Fibroblast of lung (primary cell): ENCODE measurements at regions not wholly inside any gene's neighbourhood (a gene's known extent, or its start where the extent isn't known, plus 50 kb on each side); places are given as distances from the start of the nearest gene placed in this dataset.

Source experiments
- DNase-seq, 2 donors: peaks; one replicate each; pipeline versions ENCODE4 v3.0.0 to v3.0.0-alpha.2; 2010; ENCODE audit warnings: low read depth in 2 of 2
- H2AFZ ChIP-seq: 2 replicates; pipeline ENCODE4 v1.5.1; 2012; ENCODE audit warnings: low read length, control low read depth, inconsistent platforms
- H3K27ac ChIP-seq: 2 replicates; pipeline ENCODE4 v1.5.1; 2011; ENCODE audit warnings: low read length, control low read depth; ENCODE audit not compliant: insufficient read depth
- H3K27me3 ChIP-seq: 2 replicates; pipeline ENCODE4 v1.5.1; 2011; ENCODE audit warnings: mild to moderate bottlenecking, low read length; ENCODE audit not compliant: control insufficient read depth, insufficient read depth
- H3K36me3 ChIP-seq: 2 replicates; pipeline ENCODE4 v1.5.1; 2011; ENCODE audit warnings: low read length; ENCODE audit not compliant: control insufficient read depth, insufficient read depth
- H3K4me1 ChIP-seq: 2 replicates; pipeline ENCODE4 v1.5.1; 2011; ENCODE audit warnings: low read length; ENCODE audit not compliant: control insufficient read depth, insufficient read depth; ENCODE audit errors: extremely low read depth
- H3K4me2 ChIP-seq: 2 replicates; pipeline ENCODE4 v1.5.1; 2011; ENCODE audit warnings: low read length, control low read depth; ENCODE audit not compliant: insufficient read depth; ENCODE audit errors: extremely low read depth
- H3K4me3 ChIP-seq, 4 experiments: fragments of 200-600 bp in 1 of 4; sonication (generic) in 1 of 4; replicated peaks in 1 of 4; 2 replicates each; pipeline ENCODE4 v1.5.1; 2011 to 2016; ENCODE audit warnings: low read length in 4 of 4, low read depth in 3 of 4, mild to moderate bottlenecking in 3 of 4, control low read depth in 2 of 4, inconsistent platforms in 1 of 4, mixed read lengths in 1 of 4; ENCODE audit not compliant: insufficient read depth in 1 of 4; ENCODE audit errors: control extremely low read depth in 1 of 4
- H3K79me2 ChIP-seq: 2 replicates; pipeline ENCODE4 v1.5.1; 2012; ENCODE audit warnings: mild to moderate bottlenecking, low read length, inconsistent platforms; ENCODE audit not compliant: control insufficient read depth, insufficient read depth
- H3K9ac ChIP-seq: 2 replicates; pipeline ENCODE4 v1.5.1; 2011; ENCODE audit warnings: mild to moderate bottlenecking, low read length, control low read depth; ENCODE audit not compliant: insufficient read depth
- H3K9me3 ChIP-seq: 2 replicates; pipeline ENCODE4 v1.5.1; 2012; ENCODE audit warnings: low read depth, low read length; ENCODE audit not compliant: control insufficient read depth, insufficient read depth
- H4K20me1 ChIP-seq: 2 replicates; pipeline ENCODE4 v1.5.1; 2011; ENCODE audit warnings: low read length; ENCODE audit not compliant: control insufficient read depth, insufficient read depth; ENCODE audit errors: extremely low read depth
- EZH2 ChIP-seq: IDR thresholded peaks from 2 replicates; pipeline ENCODE4 v1.5.1; 2012; ENCODE audit warnings: low read length, control low read depth, mild to moderate bottlenecking; ENCODE audit errors: missing control alignments
- TF ChIP-seq, protein P1 (sequence below), 2 donors: IDR thresholded peaks in 1 of 2; conservative IDR thresholded peaks in 1 of 2; 1 replicate in 1 of 2; 2 replicates in 1 of 2; pipeline ENCODE4 v1.5.1; 2011 to 2012; ENCODE audit warnings: low read length in 2 of 2, control low read depth in 1 of 2, inconsistent platforms in 1 of 2, low read depth in 1 of 2, mild to moderate bottlenecking in 1 of 2

DNA sequence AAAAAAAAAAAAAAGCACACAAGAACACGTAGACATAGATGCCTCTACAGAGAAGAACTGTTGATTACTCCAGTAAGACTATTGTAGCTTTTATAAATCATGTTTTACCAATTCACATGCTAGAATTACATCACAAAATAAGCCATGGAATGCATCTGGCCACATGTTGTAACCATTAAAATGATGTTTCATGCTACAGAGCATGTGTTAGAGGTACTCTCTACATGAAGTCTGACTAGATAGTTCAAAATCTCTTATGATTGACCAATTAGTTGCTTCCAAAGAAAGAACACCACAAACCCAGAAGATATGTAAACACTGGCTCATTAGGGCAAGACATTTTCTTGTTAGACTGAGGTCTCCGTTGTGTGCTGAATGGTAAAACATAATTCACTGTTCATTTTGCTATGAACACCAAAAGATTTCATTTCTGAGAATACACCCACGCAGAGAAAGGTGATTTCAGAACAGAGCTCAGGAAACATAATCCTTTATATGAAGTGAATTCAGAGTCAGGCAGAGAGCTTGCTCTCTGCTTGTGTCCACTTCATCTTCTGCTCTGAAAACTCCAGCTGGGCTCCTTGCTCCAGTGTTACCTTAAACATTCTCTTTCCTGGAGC, 411.4 kb upstream of the SOX9 start:
- H3K27me3 ChIP-seq, result no peaks in the 10 kb centered on the region
- TF ChIP-seq, protein P1, sequence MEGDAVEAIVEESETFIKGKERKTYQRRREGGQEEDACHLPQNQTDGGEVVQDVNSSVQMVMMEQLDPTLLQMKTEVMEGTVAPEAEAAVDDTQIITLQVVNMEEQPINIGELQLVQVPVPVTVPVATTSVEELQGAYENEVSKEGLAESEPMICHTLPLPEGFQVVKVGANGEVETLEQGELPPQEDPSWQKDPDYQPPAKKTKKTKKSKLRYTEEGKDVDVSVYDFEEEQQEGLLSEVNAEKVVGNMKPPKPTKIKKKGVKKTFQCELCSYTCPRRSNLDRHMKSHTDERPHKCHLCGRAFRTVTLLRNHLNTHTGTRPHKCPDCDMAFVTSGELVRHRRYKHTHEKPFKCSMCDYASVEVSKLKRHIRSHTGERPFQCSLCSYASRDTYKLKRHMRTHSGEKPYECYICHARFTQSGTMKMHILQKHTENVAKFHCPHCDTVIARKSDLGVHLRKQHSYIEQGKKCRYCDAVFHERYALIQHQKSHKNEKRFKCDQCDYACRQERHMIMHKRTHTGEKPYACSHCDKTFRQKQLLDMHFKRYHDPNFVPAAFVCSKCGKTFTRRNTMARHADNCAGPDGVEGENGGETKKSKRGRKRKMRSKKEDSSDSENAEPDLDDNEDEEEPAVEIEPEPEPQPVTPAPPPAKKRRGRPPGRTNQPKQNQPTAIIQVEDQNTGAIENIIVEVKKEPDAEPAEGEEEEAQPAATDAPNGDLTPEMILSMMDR (conservative IDR thresholded peaks at IDR 0.05 in 1 of 2, IDR thresholded peaks at IDR 0.05 in 1 of 2; ENCODE audit: low read depth in 1 of 2, low read length in 2 of 2), result no peak
- TF ChIP-seq EZH2, result no peak
- no peaks in the 10 kb centered on the region for H3K36me3 ChIP-seq
- no peaks in the 10 kb centered on the region for H4K20me1 ChIP-seq
- no peak overlapping the region for H3K27ac ChIP-seq
- no peak overlapping the region for H3K4me3 ChIP-seq
- peak; percentile 8 to 13 for DNase-seq
- no peak overlapping the region for H2AFZ ChIP-seq
- no peaks in the 10 kb centered on the region for H3K79me2 ChIP-seq
- no peaks in the 10 kb centered on the region for H3K4me1 ChIP-seq
- no peak overlapping the region for H3K4me2 ChIP-seq
- H3K9ac ChIP-seq, result no peak overlapping the region
- no peaks in the 10 kb centered on the region for H3K9me3 ChIP-seq

DNA sequence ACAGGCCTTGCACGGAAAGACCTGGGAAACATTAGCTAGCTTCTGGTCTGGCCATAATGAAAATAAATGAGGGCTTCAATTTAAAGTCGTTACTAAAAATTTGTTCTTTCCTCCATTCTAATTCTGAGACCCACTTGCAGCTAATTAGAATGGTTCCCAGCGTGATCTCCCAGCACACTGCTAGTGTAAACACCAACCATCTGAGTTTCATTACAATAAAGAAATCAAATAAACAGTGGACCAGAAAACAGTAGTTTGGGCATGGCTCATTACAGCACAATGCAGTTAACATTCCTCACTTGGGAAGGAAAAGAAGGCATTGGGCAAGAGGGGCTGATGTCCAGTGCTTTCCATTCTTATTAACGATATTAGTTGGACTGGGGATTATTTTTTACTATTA, 410.9 kb upstream of the SOX9 start:
- Histone ChIP-seq H3K4me3 (no peak overlapping the region), H3K27me3 (no peaks in the 10 kb centered on the region), H2AFZ (no peak overlapping the region), H3K9me3 (no peaks in the 10 kb centered on the region), H3K27ac (no peak overlapping the region), H3K36me3 (no peaks in the 10 kb centered on the region), H3K4me1 (no peaks in the 10 kb centered on the region), H4K20me1 (no peaks in the 10 kb centered on the region), H3K79me2 (no peaks in the 10 kb centered on the region), H3K4me2 (no peak overlapping the region), H3K9ac (no peak overlapping the region)
- peak; percentile 24 to 27 for DNase-seq
- no peak for TF ChIP-seq EZH2
- TF ChIP-seq, protein P1 (conservative IDR thresholded peaks at IDR 0.05 in 1 of 2, IDR thresholded peaks at IDR 0.05 in 1 of 2; ENCODE audit: low read depth in 1 of 2, low read length in 2 of 2), result no peak

DNA sequence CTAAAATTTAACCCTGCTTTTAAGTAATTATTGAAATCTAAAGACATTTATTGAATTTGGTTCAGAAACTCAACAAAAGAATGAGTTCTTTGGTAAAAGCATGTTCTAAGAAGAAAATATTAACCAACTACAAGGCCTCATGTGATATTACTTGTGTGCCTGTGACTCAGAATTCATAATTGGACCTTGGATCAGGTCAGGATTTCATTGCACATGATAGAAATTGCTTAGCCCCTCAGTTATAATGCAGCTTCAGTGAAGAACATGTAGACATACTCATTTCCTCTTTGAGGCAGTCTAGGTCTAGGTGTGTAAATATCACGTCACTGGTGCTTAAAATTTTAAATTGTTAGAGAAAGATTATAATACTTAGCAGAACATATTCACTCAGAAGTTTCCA, 410.0 kb upstream of the SOX9 start:
- no peaks in the 10 kb centered on the region for H4K20me1 ChIP-seq
- DNase-seq, result no peak
- no peaks in the 10 kb centered on the region for H3K27me3 ChIP-seq
- H3K4me2 ChIP-seq, result no peak overlapping the region
- no peak overlapping the region for H2AFZ ChIP-seq
- H3K9me3 ChIP-seq, result no peaks in the 10 kb centered on the region
- H3K4me1 ChIP-seq, result no peaks in the 10 kb centered on the region
- H3K4me3 ChIP-seq, result no peak overlapping the region
- no peak overlapping the region for H3K27ac ChIP-seq
- H3K9ac ChIP-seq, result no peak overlapping the region
- H3K79me2 ChIP-seq, result no peaks in the 10 kb centered on the region
- TF ChIP-seq EZH2, result no peak
- TF ChIP-seq, protein P1 (conservative IDR thresholded peaks at IDR 0.05 in 1 of 2, IDR thresholded peaks at IDR 0.05 in 1 of 2; ENCODE audit: low read depth in 1 of 2, low read length in 2 of 2), result no peak
- H3K36me3 ChIP-seq, result no peaks in the 10 kb centered on the region
